Thyroid gland (tissue), 4 donors: ENCODE measurements at regions not wholly inside any gene's neighbourhood (a gene's known extent, or its start where the extent isn't known, plus 50 kb on each side); places are given as distances from the start of the nearest gene placed in this dataset.

Experiments used
- DNase-seq, 2 donors: peaks; one replicate each; pipeline ENCODE4 v3.0.0-alpha.2; 2019
- H3K27ac ChIP-seq, 3 donors: fragments of 200-600 bp; sonication (generic); 1 replicate in 2 of 3; 2 replicates in 1 of 3; pipeline ENCODE4 v1.5.1; 2016 to 2019; ENCODE audit warnings: mild to moderate bottlenecking in 1 of 3, moderate library complexity in 1 of 3
- H3K27me3 ChIP-seq: fragments of 200-600 bp; sonication (generic); one replicate; pipeline ENCODE4 v1.5.1; 2019
- H3K36me3 ChIP-seq, 2 donors: fragments of 200-600 bp; sonication (generic); one replicate each; pipeline ENCODE4 v1.5.1; 2016 to 2019
- H3K4me1 ChIP-seq, 2 donors: fragments of 200-600 bp; sonication (generic); one replicate each; pipeline ENCODE4 v1.5.1; 2017 to 2019
- H3K4me3 ChIP-seq, 3 donors: fragments of 200-600 bp; sonication (generic); replicated peaks in 1 of 3; 1 replicate in 2 of 3; 2 replicates in 1 of 3; pipeline ENCODE4 v1.5.1; 2016; ENCODE audit warnings: mild to moderate bottlenecking in 1 of 3
- H3K9me3 ChIP-seq: fragments of 200-600 bp; sonication (generic); one replicate; pipeline ENCODE4 v1.5.1; 2017
- POLR2A ChIP-seq, 2 donors: fragments of 450-650 bp; IDR thresholded peaks; one replicate each; pipeline ENCODE4 v1.6.1; 2017; ENCODE audit warnings: antibody characterized with exemption in 2 of 2, mild to moderate bottlenecking in 2 of 2, moderate library complexity in 1 of 2
- WGBS, 2 donors: methylation state at CpG; one replicate each; pipeline ENCODE4 v1.1.5; 2017; 5-methylcytosine and 5-hydroxymethylcytosine counted together
- intact Hi-C: fragments of 100-400 bp; cut with DNase I; formaldehyde crosslinking; loops from one replicate; pipeline ENCODE4 v1.15.1; 2023
- TF ChIP-seq, protein P1 (sequence below), 6 experiments: fragments of 200-600 bp in 3 of 6; fragments of 450-650 bp in 3 of 6; sonication (generic) in 3 of 6; IDR thresholded peaks; one replicate each; pipeline ENCODE4 v1.5.1; 2016 to 2019; ENCODE audit warnings: antibody characterized with exemption in 6 of 6, mild to moderate bottlenecking in 2 of 6, inconsistent platforms in 1 of 6, moderate library complexity in 1 of 6

GRCh38 chr14:48786498-48786897, 799.7 kb downstream of the RPS29 start:
- TF ChIP-seq POLR2A (IDR thresholded peaks at IDR 0.05): no peak
- TF ChIP-seq, protein P1, sequence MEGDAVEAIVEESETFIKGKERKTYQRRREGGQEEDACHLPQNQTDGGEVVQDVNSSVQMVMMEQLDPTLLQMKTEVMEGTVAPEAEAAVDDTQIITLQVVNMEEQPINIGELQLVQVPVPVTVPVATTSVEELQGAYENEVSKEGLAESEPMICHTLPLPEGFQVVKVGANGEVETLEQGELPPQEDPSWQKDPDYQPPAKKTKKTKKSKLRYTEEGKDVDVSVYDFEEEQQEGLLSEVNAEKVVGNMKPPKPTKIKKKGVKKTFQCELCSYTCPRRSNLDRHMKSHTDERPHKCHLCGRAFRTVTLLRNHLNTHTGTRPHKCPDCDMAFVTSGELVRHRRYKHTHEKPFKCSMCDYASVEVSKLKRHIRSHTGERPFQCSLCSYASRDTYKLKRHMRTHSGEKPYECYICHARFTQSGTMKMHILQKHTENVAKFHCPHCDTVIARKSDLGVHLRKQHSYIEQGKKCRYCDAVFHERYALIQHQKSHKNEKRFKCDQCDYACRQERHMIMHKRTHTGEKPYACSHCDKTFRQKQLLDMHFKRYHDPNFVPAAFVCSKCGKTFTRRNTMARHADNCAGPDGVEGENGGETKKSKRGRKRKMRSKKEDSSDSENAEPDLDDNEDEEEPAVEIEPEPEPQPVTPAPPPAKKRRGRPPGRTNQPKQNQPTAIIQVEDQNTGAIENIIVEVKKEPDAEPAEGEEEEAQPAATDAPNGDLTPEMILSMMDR (IDR thresholded peaks at IDR 0.05): no peak
- no peak for DNase-seq
- WGBS, 2 donors: 78 to 81% methylated on average over 2 of the region's 2 CpGs
- no peaks in the 10 kb centered on the region for H3K36me3 ChIP-seq
- intact Hi-C loops: no loop called here
- no peak overlapping the region for H3K4me3 ChIP-seq
- no peaks in the 10 kb centered on the region for H3K9me3 ChIP-seq
- H3K27me3 ChIP-seq: no peaks in the 10 kb centered on the region
- no peak overlapping the region for H3K27ac ChIP-seq
- no peaks in the 10 kb centered on the region for H3K4me1 ChIP-seq

- no peak overlapping the region for H3K4me3 ChIP-seq
- no peak for TF ChIP-seq POLR2A (IDR thresholded peaks at IDR 0.05)
- TF ChIP-seq, protein P1 (IDR thresholded peaks at IDR 0.05): no peak
- intact Hi-C loops: no loop called here
- peaks cover 11 to 16% of the 10 kb centered on the region in 2 donors for H3K4me1 ChIP-seq
- no peaks in the 10 kb centered on the region for H3K36me3 ChIP-seq
- no peaks in the 10 kb centered on the region for H3K27me3 ChIP-seq
- DNase-seq: peak; percentile 76 to 85
- no peaks in the 10 kb centered on the region for H3K9me3 ChIP-seq
- WGBS, 2 donors: 2 to 26% methylated on average over 1 of the region's 1 CpG
- peak overlapping the region; percentile 29 to 78 (median 65) for H3K27ac ChIP-seq
Measured at GRCh38 chr14:48771717-48772116, 814.5 kb downstream of the RPS29 start.

- Histone ChIP-seq H3K9me3 (no peaks in the 10 kb centered on the region), H3K27me3 (no peaks in the 10 kb centered on the region), H3K4me1 (peaks cover 21 to 30% of the 10 kb centered on the region in 2 donors), H3K36me3 (no peaks in the 10 kb centered on the region), H3K27ac (no peak overlapping the region), H3K4me3 (no peak overlapping the region)
- DNase-seq: no peak
- intact Hi-C loops: no loop called here
- TF ChIP-seq, protein P1 (IDR thresholded peaks at IDR 0.05): no peak
- TF ChIP-seq POLR2A (IDR thresholded peaks at IDR 0.05): no peak
Measured at GRCh38 chr14:48751293-48751692, 834.9 kb downstream of the RPS29 start.

GRCh38 chr14:48748151-48748675, 838.0 kb downstream of the RPS29 start:
- H3K36me3 ChIP-seq: no peaks in the 10 kb centered on the region
- intact Hi-C loops: no loop called here
- TF ChIP-seq POLR2A (IDR thresholded peaks at IDR 0.05): no peak
- TF ChIP-seq, protein P1 (IDR thresholded peaks at IDR 0.05): no peak
- H3K9me3 ChIP-seq: no peaks in the 10 kb centered on the region
- H3K27ac ChIP-seq: peak overlapping the region; percentile 60 to 62 (median 62)
- no peak for DNase-seq
- WGBS, 2 donors: 36 to 46% methylated on average over 2 of the region's 2 CpGs
- H3K27me3 ChIP-seq: no peaks in the 10 kb centered on the region
- H3K4me1 ChIP-seq: peaks cover 23 to 29% of the 10 kb centered on the region in 2 donors
- H3K4me3 ChIP-seq: no peak overlapping the region

DNA sequence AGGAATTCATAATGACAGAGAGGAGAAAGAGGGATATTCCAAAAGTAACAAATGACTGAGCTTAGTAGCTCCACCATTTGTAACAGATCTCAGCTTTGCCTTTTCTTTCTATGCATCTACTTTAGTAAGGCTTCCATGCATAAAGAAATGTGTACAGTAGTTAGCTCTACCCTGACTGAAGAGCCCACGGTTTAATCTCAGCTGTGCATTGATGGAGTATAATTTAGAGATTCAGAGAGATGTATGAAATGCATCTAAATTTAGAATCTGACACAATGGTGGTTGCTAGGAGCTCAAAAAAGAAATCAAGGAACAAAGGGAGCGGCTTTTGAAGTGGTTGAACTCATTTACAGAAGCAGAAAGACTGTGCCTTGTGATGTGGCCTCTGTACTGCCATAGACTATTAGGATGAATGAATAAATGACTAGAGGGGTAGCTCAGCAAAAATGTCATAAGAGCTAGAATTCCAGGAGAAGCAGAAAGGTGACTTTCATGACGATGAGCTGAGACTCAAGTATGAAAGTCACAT, 838.6 kb downstream of the RPS29 start:
- Histone ChIP-seq H3K27ac (peak overlapping the region; percentile 60 to 62 (median 62)), H3K9me3 (no peaks in the 10 kb centered on the region), H3K36me3 (no peaks in the 10 kb centered on the region), H3K27me3 (no peaks in the 10 kb centered on the region), H3K4me1 (peaks cover 18 to 23% of the 10 kb centered on the region in 2 donors), H3K4me3 (no peak overlapping the region)
- intact Hi-C loops: no loop called here
- WGBS, 2 donors: 72 to 81% methylated on average over 3 of the region's 3 CpGs
- TF ChIP-seq, protein P1 (IDR thresholded peaks at IDR 0.05): no peak
- no peak for TF ChIP-seq POLR2A (IDR thresholded peaks at IDR 0.05)
- no peak for DNase-seq
